Colonic mucosa (tissue), 4 donors: ENCODE measurements at regions not wholly inside any gene's neighbourhood (a gene's known extent, or its start where the extent isn't known, plus 50 kb on each side); places are given as distances from the start of the nearest gene placed in this dataset.

ENCODE experiments used
- DNase-seq: peaks from one replicate; pipeline ENCODE4 v3.0.0-alpha.2; 2020
- H3K27ac ChIP-seq: fragments of 200-600 bp; one replicate; pipeline ENCODE4 v1.8.0; 2021
- H3K27me3 ChIP-seq: fragments of 200-600 bp; one replicate; pipeline ENCODE4 v1.8.0; 2021
- H3K36me3 ChIP-seq: fragments of 200-600 bp; one replicate; pipeline ENCODE4 v1.8.0; 2021
- H3K4me1 ChIP-seq: fragments of 200-600 bp; one replicate; pipeline ENCODE4 v1.8.0; 2021; ENCODE audit warnings: mild to moderate bottlenecking
- H3K4me3 ChIP-seq: fragments of 200-600 bp; one replicate; pipeline ENCODE4 v1.8.0; 2021
- H3K9ac ChIP-seq, 2 donors: one replicate each; pipeline ENCODE4 v1.7.0; 2013; ENCODE audit warnings: control low read depth in 2 of 2, low read depth in 2 of 2, low read length in 2 of 2
- H3K9me3 ChIP-seq: fragments of 200-600 bp; one replicate; pipeline ENCODE4 v1.8.0; 2021
- CTCF ChIP-seq: fragments of 200-600 bp; IDR thresholded peaks from one replicate; pipeline ENCODE4 v1.8.0; 2022; ENCODE audit warnings: antibody characterized with exemption, mild to moderate bottlenecking
- intact Hi-C: fragments of 100-400 bp; cut with DNase I; formaldehyde crosslinking; loops from one replicate; pipeline ENCODE4 v1.14.1; 2022
- donor health status: healthy.
- donor health status: DM: no; HTN: no; CAD: no.
- donor health status: DM: no; HTN: no; CAD: no.

DNA sequence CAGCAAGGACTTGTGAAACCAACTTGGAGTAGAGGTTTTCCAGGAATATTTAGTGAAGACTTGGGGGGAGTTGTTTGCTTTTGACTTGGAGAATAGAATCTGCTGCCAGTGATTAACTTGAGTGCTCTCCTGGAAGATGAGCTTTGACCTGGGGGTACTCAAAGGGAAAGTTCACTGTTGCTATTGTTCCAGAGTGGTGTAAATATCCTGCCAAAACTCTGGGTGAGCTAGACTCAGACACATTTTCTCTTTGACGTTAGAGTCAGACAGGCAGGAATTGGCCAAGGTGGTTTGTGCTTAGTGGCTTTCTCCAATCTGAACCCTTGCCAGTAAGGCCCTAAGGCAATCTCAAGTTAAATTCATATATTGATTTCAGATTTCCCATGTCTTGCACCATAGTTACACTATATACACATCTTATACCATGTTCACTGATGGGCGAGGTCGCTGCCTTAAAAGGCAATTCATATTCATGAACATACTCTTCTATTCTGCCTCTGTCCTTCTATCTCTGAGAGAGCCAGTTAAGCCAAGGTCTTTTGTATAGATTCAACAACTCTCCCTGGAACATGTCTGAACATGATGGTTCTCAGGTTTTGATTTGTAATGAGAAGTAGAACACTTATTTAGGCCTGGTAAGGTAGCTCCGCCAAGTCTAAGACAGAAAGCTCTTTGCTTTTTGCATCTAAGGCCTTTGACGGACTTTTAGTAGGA is 204.6 kb upstream of the SLC38A2 start:
- H3K27ac ChIP-seq: no peak overlapping the region
- H3K4me1 ChIP-seq: no peaks in the 10 kb centered on the region
- intact Hi-C loops: no loop called here
- no peak for DNase-seq
- no peak overlapping the region for H3K4me3 ChIP-seq
- no peaks in the 10 kb centered on the region for H3K27me3 ChIP-seq
- TF ChIP-seq CTCF: no peak
- no peaks in the 10 kb centered on the region for H3K36me3 ChIP-seq
- H3K9me3 ChIP-seq: no peaks in the 10 kb centered on the region
- H3K9ac ChIP-seq: no peak overlapping the region

GRCh38 chr12:46574847-46575246 is 202.3 kb upstream of the SLC38A2 start:
- no peak overlapping the region for H3K4me3 ChIP-seq
- no peaks in the 10 kb centered on the region for H3K27me3 ChIP-seq
- TF ChIP-seq CTCF: no peak
- no peaks in the 10 kb centered on the region for H3K36me3 ChIP-seq
- DNase-seq: no peak
- H3K9me3 ChIP-seq: no peaks in the 10 kb centered on the region
- no peaks in the 10 kb centered on the region for H3K4me1 ChIP-seq
- H3K9ac ChIP-seq: no peak overlapping the region
- intact Hi-C loops: no loop called here
- no peak overlapping the region for H3K27ac ChIP-seq

- Histone ChIP-seq H3K9ac (no peak overlapping the region), H3K4me1 (no peaks in the 10 kb centered on the region), H3K9me3 (no peaks in the 10 kb centered on the region), H3K36me3 (no peaks in the 10 kb centered on the region), H3K27me3 (no peaks in the 10 kb centered on the region), H3K4me3 (no peak overlapping the region), H3K27ac (no peak overlapping the region)
- no peak for TF ChIP-seq CTCF
- DNase-seq: no peak
- intact Hi-C loops: no loop called here
These were observed 200.7 kb upstream of the SLC38A2 start for GRCh38 chr12:46573347-46573658.

- H3K9ac ChIP-seq: no peak overlapping the region
- intact Hi-C loops: no loop called here
These were observed 200.2 kb upstream of the SLC38A2 start for GRCh38 chr12:46572644-46573346.

DNA sequence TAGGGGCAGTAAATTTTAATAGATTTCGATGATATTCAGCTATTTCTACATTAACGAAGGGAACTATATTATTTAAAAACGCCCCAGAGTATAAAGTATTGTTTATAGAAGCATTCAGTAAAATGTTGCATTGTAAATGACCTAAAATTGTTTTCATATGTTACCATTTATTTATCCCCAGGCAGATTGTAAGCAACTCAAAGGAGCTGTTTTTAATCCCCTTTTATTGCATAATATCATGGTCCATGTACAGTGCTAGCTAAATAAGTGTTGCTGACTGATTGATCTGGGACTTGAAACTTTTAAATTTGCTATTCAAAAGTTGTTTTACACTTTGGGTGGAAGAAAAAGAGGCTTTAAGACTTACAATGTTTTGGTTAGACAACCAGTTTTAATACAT is 199.0 kb upstream of the SLC38A2 start:
- intact Hi-C loops: no loop called here
- Histone ChIP-seq H3K9me3 (no peaks in the 10 kb centered on the region), H3K4me1 (no peaks in the 10 kb centered on the region), H3K36me3 (no peaks in the 10 kb centered on the region), H3K9ac (no peak overlapping the region), H3K4me3 (no peak overlapping the region), H3K27me3 (no peaks in the 10 kb centered on the region), H3K27ac (no peak overlapping the region)
- TF ChIP-seq CTCF: no peak
- no peak for DNase-seq

More at GRCh38 chr12:46572644-46573346, 200.2 kb upstream of the SLC38A2 start:
- DNase-seq: no peak
- Histone ChIP-seq H3K27me3 (no peaks in the 10 kb centered on the region), H3K4me1 (no peaks in the 10 kb centered on the region), H3K36me3 (no peaks in the 10 kb centered on the region), H3K9me3 (no peaks in the 10 kb centered on the region), H3K27ac (no peak overlapping the region), H3K4me3 (no peak overlapping the region)
- TF ChIP-seq CTCF: no peak
